ENCODE measurements at regions not wholly inside any gene's neighbourhood (a gene's known extent, or its start where the extent isn't known, plus 50 kb on each side); places are given as distances from the start of the nearest gene placed in this dataset.
"Not testable (repeated sequence)": the region's sequence is repeated elsewhere in the genome, so short reads cannot be mapped to it uniquely, and the experiment has no call there.

- DNase-seq: no peak
These were observed 1451.1 kb downstream of the GATA3 start for GRCh38 chr10:9505546-9505945.

GRCh38 chr10:9508606-9509005 is 1454.1 kb downstream of the GATA3 start:
- DNase-seq: no peak

- DNase-seq: no peak
These were observed 1456.1 kb downstream of the GATA3 start for GRCh38 chr10:9510626-9511025.

- DNase-seq: no peak
These were observed 1461.4 kb downstream of the GATA3 start for GRCh38 chr10:9515922-9516321.

- DNase-seq: no peak
These were observed 1481.3 kb downstream of the GATA3 start for GRCh38 chr10:9535744-9536143.

- DNase-seq: no peak
These were observed 1472.6 kb upstream of the CELF2 start for GRCh38 chr10:9545073-9545472.

- DNase-seq: no peak
These were observed 1469.5 kb upstream of the CELF2 start for GRCh38 chr10:9547936-9548904.

GRCh38 chr10:9550810-9551209 is 1466.9 kb upstream of the CELF2 start:
- no peak for DNase-seq

- no peak for DNase-seq
These were observed 1463.4 kb upstream of the CELF2 start for GRCh38 chr10:9554321-9554720.

- no peak for DNase-seq
These were observed 1456.7 kb upstream of the CELF2 start for GRCh38 chr10:9560976-9561375.

- no peak for DNase-seq
These were observed 1455.7 kb upstream of the CELF2 start for GRCh38 chr10:9561821-9562505.

GRCh38 chr10:9577746-9578145 is 1439.9 kb upstream of the CELF2 start:
- DNase-seq: no peak

- DNase-seq: no peak
These were observed 1438.5 kb upstream of the CELF2 start for GRCh38 chr10:9579110-9579705.

GRCh38 chr10:9582803-9583202 is 1434.9 kb upstream of the CELF2 start:
- not testable (repeated sequence) for DNase-seq

GRCh38 chr10:9596368-9596920 is 1421.2 kb upstream of the CELF2 start:
- no peak for DNase-seq

- no peak for DNase-seq
These were observed 1414.7 kb upstream of the CELF2 start for GRCh38 chr10:9602998-9603397.

- DNase-seq: no peak
These were observed 1413.7 kb upstream of the CELF2 start for GRCh38 chr10:9603972-9604371.

GRCh38 chr10:9605231-9605630 is 1412.4 kb upstream of the CELF2 start:
- no peak for DNase-seq

- DNase-seq: no peak
These were observed 1409.1 kb upstream of the CELF2 start for GRCh38 chr10:9608602-9609001.

GRCh38 chr10:9613338-9614075 is 1404.2 kb upstream of the CELF2 start:
- DNase-seq: no peak

GRCh38 chr10:9615189-9615588 is 1402.5 kb upstream of the CELF2 start:
- no peak for DNase-seq

GRCh38 chr10:9621216-9621615 is 1396.5 kb upstream of the CELF2 start:
- no peak for DNase-seq

- no peak for DNase-seq
These were observed 1392.4 kb upstream of the CELF2 start for GRCh38 chr10:9625304-9625703.

Measured in CD4-positive, alpha-beta T cell treated with Interleukin-15 for 1 hour (primary cell).